T-helper 1 cell treated with Interleukin-12 subunit alpha and Interleukin-12 subunit beta and Interleukin-4 antibody, amounts not matched to agents 30 ng/mL and 1 ng/mL, for 36 hours (primary cell): ENCODE measurements at regions not wholly inside any gene's neighbourhood (a gene's known extent, or its start where the extent isn't known, plus 50 kb on each side); places are given as distances from the start of the nearest gene placed in this dataset.
"Not testable (repeated sequence)": the region's sequence is repeated elsewhere in the genome, so short reads cannot be mapped to it uniquely, and the experiment has no call there.

Experiments
- intact Hi-C: fragments of 100-400 bp; cut with micrococcal nuclease; formaldehyde crosslinking; loops from one replicate; pipeline ENCODE4 v1.15.1; 2024

DNA sequence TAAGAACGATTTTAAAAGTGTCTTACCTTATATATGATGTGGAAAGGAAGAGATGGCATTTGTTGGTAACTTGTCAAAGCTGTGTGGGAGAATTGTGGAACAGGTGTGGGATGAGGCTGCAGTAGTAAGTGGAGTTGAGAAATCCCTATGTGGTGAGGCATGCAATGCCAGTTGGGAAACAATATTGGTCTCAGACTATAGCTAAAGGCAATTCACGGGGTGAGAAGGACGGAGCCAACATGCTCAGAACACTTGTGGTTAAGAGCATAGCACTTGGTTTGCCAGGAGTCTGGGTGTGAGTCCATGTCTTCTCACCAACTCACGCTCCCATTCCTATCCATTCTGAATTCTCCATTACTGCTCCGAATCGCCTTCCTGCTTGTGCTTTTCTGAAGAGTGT, 615.6 kb upstream of the ADAMTS9 start:
- intact Hi-C loops = no loop called here

DNA sequence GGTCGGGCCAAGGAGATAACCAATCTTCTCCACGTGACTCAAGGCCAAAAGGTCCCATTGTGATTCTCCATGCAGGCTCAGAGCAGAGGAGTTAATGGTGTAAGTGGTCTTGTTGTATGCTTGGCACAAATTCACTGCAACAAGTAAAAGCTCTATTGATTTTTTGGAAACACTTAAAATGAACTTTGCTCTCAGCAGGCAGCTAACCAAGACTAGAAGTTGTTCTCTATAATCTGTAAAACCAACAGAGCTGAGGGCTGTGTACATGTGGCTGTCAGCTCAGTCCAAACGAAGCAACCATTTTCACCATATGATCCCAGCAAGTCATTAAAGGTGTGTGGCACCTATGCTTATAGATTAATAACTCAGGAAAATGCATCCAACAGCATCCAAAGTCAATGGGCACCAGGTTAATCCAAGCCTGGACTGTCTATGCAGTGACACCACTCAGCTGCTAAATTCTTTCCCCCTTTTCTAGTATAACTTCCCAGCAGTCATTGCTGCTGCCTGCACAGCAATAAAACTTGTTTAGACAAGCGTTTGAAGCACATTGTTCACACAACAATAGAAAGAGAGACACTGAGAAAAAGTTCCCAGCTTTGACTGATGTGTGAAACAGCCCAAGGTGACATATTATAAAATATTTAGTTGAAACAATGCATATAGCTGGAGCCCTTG, 603.8 kb upstream of the ADAMTS9 start:
- intact Hi-C loops = no loop called here

DNA sequence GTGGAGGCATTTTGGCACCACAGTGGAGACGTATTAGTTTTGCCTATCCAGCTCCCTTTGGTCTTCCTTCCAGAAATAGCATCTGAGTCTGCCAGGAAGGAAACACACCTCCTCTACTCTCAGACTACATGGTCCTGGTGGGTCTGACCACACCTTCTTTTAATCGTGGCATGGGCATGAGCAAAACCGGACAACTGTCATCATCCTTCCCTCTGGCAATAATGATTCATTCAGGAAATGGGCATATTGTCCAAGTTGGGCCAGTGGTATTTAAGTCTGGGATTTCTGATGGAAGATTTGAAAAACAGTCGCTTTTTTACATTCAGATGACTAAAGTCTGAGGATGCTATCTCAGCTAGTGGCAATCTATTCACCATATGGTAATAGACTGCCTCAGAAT, 601.0 kb upstream of the ADAMTS9 start:
- intact Hi-C loops = no loop called here

DNA sequence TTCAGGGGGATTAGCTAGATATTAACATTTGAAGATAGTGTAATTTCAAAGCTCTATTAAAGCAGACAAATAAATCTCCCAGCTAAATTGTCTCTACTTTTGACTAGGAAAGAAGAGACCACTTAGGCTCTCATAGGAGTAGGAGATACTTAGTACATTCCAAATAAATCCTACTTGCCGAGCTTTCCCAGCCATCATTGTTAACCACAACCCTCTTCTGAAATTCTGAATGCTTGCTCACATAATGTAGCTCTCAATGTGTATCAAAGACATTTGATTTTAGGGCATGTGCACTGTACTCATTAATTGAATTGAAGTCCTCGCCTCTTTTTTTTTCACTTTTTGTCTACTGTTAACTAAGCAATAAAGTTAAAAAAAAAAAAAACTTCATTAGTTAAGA, 598.2 kb upstream of the ADAMTS9 start:
- intact Hi-C loops = no loop called here

DNA sequence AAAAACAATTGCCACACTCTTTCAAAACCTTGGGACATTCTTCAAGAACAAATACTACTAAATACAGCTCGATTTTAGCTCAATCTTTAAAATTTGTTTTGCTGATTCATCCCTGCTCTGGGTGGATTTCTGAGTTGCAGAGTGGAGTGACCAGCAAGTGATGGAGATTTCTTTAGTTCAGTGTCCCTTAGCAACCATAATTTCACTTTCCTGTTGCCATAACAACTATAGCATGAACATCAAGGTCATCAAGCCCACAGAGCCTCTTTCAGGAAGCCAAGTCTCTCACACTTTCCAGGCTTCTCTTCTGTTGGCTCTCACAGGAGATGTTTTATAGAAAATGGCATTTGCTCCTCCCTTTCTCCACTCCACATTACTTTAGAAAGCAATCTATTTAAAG, 597.2 kb upstream of the ADAMTS9 start:
- intact Hi-C loops = no loop called here

DNA sequence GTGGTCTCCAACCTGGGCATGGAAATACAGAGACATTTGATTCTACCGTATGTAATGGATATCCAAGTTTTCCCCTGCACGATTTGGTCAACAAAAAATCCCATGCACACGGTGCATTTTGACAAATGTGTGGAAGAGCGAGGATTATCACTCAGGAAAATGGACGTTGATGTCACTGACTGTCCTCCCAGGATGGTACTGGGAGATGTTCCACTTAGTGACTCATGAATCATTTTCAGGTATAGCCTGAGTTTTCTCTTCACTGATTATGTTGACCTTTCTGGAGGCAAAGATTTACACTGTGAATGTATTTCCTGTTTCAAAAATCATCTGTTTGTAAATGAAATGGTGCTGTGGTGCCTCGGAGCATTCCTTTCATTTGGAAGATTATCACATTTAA, 596.7 kb upstream of the ADAMTS9 start:
- intact Hi-C loops = no loop called here

DNA sequence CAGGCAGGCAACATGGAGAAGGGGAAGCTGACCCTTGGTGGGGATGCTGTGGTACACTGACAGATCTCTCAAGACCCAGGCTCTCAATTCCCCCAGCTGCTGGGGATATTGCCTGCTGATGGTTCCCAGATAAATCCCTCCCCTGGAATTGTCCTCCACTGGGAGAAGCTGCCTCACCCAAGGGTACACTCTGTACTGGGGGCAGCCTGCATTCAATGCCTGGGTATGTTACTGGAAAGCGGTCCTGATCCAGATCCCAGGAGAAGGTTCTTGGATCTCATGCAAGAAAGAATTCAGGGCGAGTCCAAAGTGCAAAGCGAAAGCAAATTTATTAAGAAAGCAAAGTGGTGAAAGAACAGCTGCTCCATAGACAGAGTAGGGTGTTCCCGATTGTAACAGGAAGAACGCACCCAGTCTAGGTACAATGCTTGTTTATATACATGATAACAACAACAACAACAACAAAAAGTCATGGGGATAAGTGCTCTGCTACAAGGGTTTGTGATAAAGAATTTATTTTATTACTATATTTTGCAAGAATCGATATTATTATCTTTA, 591.5 kb upstream of the ADAMTS9 start:
- intact Hi-C loops = no loop called here

GRCh38 chr3:65277798-65278197, 590.0 kb upstream of the ADAMTS9 start:
- intact Hi-C loops = no loop called here

GRCh38 chr3:65276551-65276950, 588.8 kb upstream of the ADAMTS9 start:
- intact Hi-C loops = no loop called here

DNA sequence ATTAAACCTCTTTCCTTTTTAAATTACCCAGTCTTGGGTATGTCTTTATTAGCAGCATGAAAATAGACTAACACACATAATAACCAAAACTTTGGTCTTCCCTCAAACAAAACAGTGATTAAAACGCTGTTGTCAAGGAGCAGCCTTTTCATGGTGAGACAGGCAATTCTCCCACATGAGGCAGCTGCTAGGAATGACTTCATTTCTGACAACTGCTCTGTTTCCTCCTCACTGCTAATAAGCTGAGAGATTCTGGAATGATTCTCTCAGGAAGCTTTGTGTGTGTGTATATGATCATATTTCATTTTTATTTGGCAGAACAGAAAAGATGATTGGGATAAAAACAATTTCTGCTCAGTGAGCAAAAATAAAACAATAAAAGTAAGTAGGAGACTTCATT, 580.6 kb upstream of the ADAMTS9 start:
- intact Hi-C loops = no loop called here

DNA sequence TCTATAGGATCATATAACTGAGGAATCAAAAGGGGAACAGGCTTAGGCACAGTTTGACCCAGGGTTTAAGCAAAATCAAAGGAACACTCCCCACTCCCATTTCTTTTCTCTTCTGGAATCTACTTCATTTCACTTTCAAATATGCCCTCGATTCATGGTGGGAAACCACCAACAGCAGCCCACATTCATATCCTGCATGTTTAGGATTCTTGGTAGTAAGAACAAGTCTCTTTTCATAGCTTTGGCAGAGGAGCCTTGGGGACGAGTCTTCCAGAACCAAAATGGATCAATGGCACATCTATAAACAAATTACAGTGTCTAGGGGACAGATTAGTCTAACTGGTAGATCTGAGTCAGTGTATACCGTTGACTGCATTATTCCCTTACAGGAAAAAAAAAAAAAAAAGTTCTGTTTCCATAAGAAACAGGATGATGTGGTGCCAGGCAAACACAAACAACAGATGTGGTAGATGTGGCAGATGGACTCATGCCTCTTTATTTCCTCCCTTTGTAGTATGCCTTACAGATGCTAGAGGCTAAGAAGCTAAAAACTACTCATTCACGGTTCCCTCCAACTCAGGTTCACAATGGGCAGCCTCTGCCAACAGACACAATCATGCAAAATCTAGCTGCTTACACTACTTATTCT, 578.3 kb upstream of the ADAMTS9 start:
- intact Hi-C loops = no loop called here

DNA sequence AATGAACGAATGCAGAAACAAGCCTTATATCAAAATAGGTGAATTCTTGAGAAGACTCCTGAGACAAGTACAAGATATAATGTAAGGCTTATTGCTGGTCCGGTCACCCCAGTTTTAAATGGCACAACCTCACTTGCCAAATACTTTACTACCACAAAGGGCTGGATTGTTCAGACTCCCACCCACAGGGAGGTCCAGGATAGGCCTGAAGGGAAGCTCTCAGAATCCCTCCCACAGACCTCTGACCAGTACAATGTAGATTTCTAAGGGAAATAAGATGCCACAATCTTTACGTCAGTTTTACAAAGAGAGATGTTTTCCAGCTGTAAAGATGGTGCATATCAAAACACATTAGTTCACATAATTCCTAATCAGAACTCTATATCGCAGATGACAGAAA, 577.7 kb upstream of the ADAMTS9 start:
- intact Hi-C loops = no loop called here

DNA sequence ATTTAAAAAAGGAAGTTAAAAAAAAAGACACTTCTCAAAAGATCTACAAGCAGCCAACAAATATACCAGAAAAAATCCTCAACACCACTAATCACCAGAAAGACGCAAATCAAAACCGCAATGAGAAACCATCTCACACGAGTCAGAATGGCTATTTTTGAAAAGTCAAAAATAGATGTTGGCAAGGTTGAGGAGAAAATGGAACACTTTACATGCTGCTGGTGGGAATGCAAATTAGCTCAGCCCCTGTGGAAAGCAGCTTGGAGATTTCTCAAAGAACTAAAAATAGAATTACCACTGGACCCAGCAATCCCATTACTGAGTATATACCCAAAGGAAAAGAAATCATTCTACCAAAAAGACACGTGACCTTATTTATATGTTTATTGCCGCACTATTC, 574.7 kb upstream of the ADAMTS9 start:
- intact Hi-C loops = no loop called here

DNA sequence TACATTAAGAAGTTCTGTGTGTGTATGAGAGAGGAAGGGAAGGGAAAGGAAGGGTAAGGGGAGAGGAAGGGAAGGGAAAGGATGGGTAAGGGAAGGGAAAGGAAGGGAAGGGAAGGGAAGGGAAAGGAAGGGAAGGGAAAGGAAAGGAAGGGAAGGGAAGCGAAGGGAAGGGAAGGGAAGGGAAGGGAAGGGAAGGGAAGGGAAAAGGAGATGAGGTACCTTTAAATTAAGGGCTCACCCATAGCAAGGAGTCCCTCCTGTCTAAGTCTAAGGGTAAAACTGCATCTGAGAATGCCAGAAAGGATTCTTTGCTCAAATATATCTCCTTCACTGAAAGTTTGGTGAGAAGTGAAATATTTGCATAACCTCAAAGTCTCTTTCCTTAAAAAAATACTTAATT, 572.1 kb upstream of the ADAMTS9 start:
- intact Hi-C loops = no loop called here

- intact Hi-C loops = not testable (repeated sequence)
Measured at GRCh38 chr3:65252914-65253313, 565.1 kb upstream of the ADAMTS9 start.

- intact Hi-C loops = no loop called here
Measured at GRCh38 chr3:65252266-65252665, 564.5 kb upstream of the ADAMTS9 start.

DNA sequence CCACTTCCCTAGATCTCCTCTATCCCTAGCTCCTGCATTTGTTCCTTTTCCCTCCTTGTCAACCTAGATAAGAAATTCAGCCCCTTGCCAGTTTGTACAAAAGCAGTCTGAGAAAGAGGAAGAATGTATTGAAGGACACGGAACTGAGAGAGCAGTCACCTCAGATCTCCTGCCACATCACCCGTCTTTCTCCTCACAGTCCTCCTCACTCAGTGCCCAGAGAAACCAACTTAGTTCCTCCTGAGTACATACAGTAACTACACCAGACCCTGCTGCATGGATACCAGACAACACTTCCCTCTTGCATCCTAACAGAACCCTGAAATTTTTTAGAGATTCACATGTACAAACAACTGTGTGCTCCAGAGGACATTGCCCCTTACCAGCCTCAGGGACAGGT, 563.6 kb upstream of the ADAMTS9 start:
- intact Hi-C loops = no loop called here

- intact Hi-C loops = no loop called here
Measured at GRCh38 chr3:65246561-65246960, 558.8 kb upstream of the ADAMTS9 start.

DNA sequence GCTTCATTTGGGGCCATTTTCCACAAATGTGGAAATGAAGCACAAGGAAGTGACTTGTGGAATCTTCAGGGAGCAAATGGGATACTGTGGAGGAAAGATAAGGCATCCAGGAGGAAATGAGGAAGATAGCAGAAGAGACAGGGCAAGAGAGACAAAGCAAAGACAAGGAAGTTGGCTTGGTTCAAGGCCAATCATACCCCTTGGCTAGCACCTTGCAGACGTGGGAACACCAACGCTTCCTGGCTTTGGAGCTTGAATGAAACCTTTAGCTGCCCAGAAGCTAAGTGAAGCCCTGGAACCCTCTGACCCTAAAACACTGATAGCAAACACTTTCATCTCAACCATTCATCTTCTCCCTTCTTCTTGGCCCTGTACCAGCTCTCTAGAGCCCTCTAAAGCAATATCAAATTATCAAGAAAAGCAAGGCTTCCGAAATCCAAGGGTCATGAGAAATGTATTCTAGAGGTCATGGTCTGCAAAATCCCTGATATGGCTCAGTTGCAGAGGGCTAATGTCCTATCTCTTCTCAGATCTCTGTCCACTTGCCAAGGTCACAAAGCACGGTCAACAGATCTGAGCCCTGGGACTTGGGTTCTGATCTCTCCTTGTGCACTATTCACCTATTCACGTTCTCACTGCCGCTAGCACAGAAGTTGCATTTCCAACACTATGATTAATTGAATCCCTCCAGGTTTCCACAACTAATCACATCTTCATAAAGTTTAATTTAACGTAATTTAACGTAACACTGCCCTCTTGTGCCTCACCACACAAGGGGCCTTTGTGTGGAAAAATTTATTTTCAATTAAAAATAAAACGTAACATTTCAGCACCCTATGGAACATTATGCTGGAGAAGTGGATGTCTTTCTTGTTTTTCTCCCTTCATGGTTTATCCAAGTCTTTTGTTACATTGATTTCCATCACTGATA, 557.6 kb upstream of the ADAMTS9 start:
- intact Hi-C loops = no loop called here

DNA sequence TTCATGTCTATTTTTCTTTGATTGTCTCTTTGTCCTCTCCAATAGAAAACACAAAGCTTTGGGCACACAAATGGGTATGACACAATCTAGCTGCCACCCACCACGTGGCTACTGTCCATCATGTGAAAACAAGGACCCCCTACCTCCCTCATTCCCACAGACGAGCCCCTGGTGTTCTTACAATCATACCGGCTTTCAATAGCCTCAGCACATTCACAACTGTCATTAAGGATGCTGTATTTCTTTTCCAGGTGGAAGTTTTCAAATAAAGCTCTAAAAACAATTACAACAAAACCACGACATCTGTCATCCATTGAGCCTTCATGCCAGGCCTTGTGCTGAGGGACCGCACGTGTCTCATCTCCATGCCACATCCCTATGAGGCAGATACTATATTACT, 552.6 kb upstream of the ADAMTS9 start:
- intact Hi-C loops = no loop called here

DNA sequence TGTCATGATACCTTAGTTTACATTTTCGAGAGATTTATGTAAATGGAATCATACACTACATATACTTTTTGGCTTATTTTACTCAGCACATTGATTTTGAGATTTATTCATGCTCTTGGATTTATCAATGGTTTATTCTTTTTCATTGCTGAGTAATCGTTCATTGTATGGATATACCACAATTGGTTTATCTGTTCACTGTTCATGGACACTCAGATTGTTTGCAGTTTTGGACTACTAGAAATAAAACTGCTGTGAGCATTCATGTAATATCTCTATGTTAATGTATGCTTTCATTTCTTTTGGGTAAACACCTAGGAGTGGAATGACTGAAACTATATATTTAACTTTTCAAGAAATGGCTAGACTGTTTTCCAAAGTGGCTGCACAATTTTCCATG, 550.9 kb upstream of the ADAMTS9 start:
- intact Hi-C loops = no loop called here

DNA sequence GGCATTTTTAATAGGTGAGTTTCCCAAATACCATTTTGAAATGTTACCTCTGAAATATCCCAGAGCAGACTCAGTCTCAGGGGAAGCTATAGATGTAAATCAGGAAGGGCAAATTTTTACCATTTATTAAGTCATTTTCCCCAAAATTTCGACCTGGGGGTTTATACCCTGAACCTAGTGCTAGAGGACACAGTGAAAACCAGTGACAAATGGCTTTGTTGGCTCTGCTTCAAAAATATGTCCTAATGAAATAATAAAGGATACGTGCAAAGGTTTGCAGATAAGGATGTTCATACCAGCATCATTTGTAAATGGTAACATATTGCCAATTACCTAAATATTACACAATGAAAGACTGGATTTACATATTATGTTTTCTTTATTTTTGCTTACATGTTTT, 546.7 kb upstream of the ADAMTS9 start:
- intact Hi-C loops = no loop called here
